Fibroblast of pulmonary artery (primary cell): ENCODE measurements at regions not wholly inside any gene's neighbourhood (a gene's known extent, or its start where the extent isn't known, plus 50 kb on each side); places are given as distances from the start of the nearest gene placed in this dataset.

Experiments used
- DNase-seq: peaks from one replicate; pipeline ENCODE4 v3.0.0-alpha.2; 2010; ENCODE audit warnings: low read depth
- H3K4me3 ChIP-seq: replicated peaks from 2 replicates; pipeline ENCODE4 v1.5.1; 2011; ENCODE audit warnings: low read depth, mild to moderate bottlenecking, control low read depth, low read length, moderate library complexity
- CTCF ChIP-seq: IDR thresholded peaks from 2 replicates; pipeline ENCODE4 v1.5.1; 2011; ENCODE audit warnings: mild to moderate bottlenecking, control low read depth, low read length, inconsistent platforms; ENCODE audit errors: missing control alignments

- no peak overlapping the region for H3K4me3 ChIP-seq
- no peak for DNase-seq
- no peak for TF ChIP-seq CTCF
Measured at GRCh38 chr2:19442731-19443130, 84.3 kb upstream of the OSR1 start.

GRCh38 chr2:19439081-19439480 is 80.7 kb upstream of the OSR1 start:
- DNase-seq, result no peak
- H3K4me3 ChIP-seq, result no peak overlapping the region

GRCh38 chr2:19435815-19436214 is 77.4 kb upstream of the OSR1 start:
- TF ChIP-seq CTCF, result no peak
- peak; percentile 15 for DNase-seq
- H3K4me3 ChIP-seq, result no peak overlapping the region

More at GRCh38 chr2:19439081-19439480, 80.7 kb upstream of the OSR1 start:
- TF ChIP-seq CTCF, result no peak

- TF ChIP-seq CTCF, result no peak
- no peak for DNase-seq
- no peak overlapping the region for H3K4me3 ChIP-seq
Measured at GRCh38 chr2:19434413-19434812, 76.0 kb upstream of the OSR1 start.

- no peak overlapping the region for H3K4me3 ChIP-seq
- peak; percentile 51 for DNase-seq
- TF ChIP-seq CTCF, result no peak
Measured at GRCh38 chr2:19426941-19427340, 68.5 kb upstream of the OSR1 start.

- H3K4me3 ChIP-seq, result no peak overlapping the region
- TF ChIP-seq CTCF, result no peak
- DNase-seq, result no peak
Measured at GRCh38 chr2:19426144-19426543, 67.7 kb upstream of the OSR1 start.

- H3K4me3 ChIP-seq, result no peak overlapping the region
- peak; percentile 57 for DNase-seq
- TF ChIP-seq CTCF, result no peak
Measured at GRCh38 chr2:19425419-19425818, 67.0 kb upstream of the OSR1 start.
